ENCODE measurements at regions not wholly inside any gene's neighbourhood (a gene's known extent, or its start where the extent isn't known, plus 50 kb on each side); places are given as distances from the start of the nearest gene placed in this dataset.
"Not testable (repeated sequence)": the region's sequence is repeated elsewhere in the genome, so short reads cannot be mapped to it uniquely, and the experiment has no call there.

GRCh38 chr5:66425842-66426241 lies 170.4 kb upstream of the MAST4 start:
- DNase-seq = no peak

DNA sequence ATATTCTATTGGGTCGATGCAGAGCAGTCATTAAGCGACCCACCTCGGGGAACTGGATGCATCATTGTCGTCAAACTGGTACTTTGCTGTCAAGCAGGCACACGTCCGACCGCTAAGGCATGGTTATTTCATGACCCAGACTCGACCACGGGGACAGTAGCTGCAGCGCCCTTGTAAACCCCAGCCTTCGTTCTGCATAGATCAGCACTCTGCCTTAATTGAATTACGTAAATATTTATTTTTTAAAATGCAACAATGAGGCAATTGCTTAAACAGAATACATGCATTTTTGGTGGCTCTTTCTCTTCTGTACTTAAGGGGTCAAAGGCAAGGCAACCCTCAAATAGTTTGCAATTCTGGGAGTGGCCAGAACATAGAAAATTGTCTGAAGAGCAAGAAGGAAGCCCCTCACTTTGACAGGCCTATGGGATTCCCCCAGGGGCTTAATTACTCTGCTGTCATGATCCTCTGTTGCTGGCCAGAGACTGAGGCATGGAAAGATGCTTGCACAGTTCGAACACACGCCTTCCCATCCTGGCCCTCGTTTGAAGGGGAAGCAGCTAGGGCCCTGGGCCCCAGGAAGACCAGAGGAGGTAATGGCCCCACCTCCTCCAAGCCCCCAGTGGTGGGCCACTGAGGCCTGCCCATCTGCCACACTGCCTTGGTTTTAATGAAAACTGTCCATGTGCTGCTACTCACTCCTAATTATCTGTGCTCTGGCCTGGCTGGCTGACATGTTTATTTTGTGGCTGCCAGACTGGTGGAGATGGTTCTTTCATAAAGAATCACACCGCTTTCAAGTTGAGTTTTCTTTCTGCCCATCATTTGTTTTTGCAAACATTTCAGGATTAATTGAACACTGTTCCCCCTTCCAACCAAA lies 169.7 kb upstream of the MAST4 start:
- DNase-seq = no peak

GRCh38 chr5:66427139-66427442 lies 169.1 kb upstream of the MAST4 start:
- no peak for DNase-seq

DNA sequence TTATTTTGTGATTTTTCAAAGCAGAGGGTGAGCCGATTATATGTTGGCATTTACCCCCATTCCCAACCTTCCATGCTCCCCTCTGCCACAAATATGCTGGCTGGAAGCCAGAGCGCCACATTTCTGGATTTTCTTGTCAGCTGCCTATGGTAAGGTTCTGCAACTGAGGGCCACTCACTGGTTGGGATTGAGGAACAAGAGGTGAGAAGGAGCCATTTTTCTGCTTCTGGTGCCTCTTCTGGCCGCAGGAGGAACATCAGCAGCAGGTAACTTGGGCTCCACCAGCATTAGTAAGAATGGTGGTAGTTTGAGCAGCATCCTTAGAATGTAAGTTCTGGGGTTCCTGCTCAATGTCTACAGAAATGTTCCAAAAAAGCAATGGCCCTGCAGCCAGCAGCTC lies 159.5 kb upstream of the MAST4 start:
- peak; percentile 2 for DNase-seq

GRCh38 chr5:66438087-66438486 lies 158.1 kb upstream of the MAST4 start:
- DNase-seq = no peak

- DNase-seq = peak; percentile 0
Measured at GRCh38 chr5:66438696-66439095, 157.5 kb upstream of the MAST4 start.

- DNase-seq = no peak
Measured at GRCh38 chr5:66440202-66440680, 156.0 kb upstream of the MAST4 start.

DNA sequence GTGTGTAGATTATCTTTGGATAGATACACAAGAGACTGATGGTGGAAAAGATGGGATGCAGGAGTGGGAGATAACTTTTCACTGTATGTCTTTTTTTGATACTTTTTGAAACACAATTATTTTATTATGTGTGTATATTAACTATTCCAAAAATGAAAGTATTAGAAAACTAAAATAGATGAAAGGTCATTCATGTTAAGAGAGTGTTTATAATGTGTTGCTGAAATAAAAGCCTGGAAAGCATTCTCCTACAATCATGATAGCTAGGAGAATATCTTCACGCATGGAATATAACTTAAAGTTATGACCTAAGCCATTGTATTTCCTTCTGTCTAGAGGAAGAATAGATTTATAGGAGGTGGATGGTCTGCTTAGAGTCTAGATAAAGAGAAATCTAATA lies 154.8 kb upstream of the MAST4 start:
- DNase-seq = no peak

GRCh38 chr5:66442951-66443445 lies 153.2 kb upstream of the MAST4 start:
- no peak for DNase-seq

DNA sequence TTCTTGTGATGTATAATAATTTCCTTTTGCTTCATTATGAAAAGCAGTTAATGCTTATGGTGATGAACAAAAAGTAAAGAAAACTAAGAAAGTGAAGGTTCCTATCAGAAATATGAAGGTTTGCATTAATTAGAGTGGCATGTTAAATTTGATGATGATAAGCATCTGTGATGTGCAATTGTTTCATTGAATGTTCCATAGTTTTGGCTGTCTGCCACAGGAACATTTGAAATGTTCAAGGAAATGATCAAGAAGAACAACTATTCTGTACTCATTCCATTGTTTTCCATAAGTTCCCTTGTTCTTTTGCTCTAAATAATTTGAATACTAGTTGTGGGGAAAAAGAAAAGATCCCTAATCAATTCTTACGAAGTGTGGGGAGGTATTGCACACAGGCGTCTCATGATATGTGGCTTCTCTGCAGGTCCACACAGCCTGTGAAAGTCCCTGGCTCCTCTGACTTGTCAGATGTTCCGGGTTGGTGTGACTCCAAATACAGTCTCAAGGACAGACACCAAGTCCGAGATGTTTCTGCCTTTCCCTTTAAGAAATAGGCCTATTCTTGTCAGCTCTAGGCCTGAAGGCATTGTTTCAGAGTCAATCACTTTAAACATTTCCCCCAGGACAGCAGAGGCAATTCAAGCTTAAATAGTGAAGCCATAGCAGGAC lies 152.6 kb upstream of the MAST4 start:
- DNase-seq = no peak

DNA sequence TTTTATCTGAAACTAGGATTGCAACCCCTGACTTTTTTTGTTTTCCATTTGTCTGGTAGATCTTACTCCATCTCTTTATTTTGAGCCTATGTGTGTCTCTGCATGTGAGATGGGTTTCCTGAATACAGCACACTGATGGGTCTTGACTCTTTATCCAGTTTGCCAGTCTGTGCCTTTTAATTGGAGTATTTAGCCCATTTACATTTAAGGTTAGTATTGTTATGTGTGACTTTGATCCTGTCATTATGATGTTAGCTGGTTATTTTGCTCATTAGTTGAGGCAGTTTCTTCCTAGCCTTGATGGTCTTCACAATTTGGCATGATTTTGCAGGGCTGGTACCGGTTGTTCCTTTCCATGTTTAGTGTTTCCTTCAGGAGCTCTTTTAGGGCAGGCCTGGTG lies 148.1 kb upstream of the MAST4 start:
- DNase-seq = not testable (repeated sequence)

DNA sequence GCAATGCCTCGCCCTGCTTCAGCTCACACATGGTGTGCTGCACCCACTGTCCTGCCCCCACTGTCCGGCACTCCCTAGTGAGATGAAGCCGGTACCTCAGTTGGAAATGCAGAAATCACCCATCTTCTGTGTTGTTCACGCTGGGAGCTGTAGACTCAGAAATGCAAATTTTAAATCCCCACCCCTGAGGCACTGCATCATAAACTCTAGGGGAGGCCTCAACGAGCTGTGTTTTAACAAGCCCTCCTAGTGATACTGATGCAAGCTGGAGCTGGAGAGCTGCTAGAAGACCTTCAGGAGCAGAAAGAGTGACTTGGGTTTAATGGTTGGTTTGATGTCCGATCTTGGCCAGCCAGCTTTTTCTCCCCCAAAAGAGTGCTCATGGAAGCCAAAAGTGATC lies 146.0 kb upstream of the MAST4 start:
- no peak for DNase-seq

DNA sequence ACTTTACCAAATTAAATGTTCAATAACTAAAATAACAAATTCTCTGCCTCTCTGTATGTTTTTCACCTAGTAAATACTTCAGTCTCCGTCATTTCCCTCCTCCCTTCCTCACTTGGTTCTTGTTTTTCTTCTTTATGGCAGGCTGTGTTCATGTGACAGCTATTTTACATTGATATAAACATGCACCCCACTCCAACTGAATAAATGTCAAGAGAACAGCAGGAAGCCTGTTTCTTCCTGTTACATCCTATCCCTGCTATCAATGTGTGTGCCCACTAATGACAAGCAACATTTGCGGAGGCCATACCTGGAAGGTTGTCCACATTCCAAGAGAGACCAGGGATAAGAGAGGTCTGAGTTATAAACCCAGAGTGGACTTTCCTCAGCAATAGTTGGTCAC lies 145.2 kb upstream of the MAST4 start:
- DNase-seq = no peak

DNA sequence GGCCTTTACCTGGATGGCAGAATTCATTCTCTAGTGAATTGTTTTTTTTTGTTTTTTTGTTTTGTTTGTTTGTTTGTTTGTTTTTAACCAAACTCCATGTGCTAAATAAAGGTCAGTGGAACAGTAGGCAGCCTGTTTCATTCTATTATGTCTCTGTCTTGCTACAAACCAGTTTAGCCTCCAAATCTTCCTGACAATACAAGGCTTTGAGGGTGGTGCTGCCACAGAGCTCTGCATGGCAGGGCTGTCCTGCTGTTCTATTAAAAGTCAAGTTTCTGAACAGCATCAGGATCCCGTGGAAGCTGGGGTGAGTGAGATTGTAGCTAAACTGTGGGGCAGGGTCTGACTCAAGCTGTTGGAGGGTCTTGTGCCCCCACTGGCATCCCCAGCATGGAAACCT lies 144.1 kb upstream of the MAST4 start:
- no peak for DNase-seq

DNA sequence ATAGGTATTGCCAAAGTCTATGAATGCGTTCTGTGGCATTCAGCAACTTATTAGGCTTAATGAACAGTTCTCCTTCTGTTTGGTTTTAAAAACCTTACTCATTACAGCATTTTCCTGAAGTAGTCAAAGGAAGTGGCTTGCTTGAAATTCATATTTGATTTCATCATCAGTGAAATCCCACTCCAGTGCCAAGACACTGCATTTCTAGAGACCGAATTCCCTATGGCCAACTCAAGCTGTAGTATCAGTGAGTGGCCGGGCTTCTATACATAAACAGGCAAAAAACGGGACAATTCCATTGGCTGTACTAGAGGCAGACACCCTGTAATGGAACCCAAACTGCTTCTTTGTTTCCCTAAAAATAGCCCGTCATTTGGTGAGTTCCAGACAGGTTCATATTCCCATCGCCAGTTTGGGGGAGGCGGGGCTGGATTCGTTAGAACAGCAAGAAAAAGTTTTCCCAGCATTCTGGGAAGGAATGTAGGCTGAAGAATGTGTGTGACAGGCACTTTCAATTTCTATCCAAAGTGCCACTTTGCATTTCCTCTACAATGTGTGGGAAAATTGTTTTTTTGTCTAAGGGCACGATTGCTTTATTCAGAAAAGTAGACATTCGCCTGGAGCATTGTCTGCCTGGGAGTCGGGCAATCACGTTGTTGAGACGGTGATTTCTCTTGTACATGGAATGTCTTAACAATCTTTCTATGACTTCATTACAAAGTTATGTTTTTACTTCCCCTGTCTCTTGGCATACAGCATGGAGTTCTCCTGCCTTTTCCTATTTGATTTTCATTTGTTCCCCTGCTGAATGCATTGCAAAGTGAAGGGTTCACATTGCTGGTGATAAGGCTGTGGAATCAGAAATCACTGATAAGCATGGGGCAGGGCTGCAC lies 141.8 kb upstream of the MAST4 start:
- DNase-seq = no peak

DNA sequence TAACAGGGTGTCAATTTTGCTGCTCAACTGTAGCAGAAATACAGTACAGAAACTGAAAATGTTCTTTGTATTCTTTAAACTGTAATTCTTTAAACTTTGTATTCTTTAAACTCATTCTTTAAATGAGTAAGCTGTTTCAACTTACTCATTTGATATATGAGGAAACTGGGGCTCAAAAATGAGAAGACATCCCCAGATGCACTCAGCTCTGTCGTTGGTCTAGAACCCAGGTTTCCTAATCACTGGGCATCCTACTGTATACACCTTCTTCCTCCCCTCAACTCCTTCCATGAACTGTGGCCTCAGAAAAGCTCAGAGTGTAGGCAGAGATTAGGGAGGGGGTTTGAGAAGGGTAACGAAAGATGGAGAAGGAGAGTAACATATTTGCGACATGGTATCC lies 136.5 kb upstream of the MAST4 start:
- DNase-seq = no peak

GRCh38 chr5:66467564-66467963 lies 128.6 kb upstream of the MAST4 start:
- DNase-seq = no peak

GRCh38 chr5:66469684-66470083 lies 126.5 kb upstream of the MAST4 start:
- DNase-seq = no peak

DNA sequence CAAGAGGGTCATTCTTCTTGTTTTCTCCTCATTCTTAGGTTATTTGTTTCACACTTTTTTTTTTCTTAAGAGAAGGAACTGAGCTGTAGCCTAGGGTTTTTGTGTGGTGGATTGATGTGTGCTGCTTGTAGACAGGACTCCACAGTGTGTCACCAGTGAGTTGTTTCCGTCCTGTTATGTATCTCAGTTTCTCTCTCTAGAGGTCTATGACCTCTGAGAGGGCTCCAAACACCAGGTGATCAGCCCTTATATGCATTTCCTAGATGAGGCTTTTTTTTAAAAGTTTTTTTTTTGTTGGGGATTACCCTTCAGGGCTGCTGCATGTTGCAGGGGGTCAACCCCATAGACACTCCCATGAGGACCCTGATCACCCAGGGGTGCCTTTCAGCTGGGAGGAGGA lies 124.2 kb upstream of the MAST4 start:
- no peak for DNase-seq

DNA sequence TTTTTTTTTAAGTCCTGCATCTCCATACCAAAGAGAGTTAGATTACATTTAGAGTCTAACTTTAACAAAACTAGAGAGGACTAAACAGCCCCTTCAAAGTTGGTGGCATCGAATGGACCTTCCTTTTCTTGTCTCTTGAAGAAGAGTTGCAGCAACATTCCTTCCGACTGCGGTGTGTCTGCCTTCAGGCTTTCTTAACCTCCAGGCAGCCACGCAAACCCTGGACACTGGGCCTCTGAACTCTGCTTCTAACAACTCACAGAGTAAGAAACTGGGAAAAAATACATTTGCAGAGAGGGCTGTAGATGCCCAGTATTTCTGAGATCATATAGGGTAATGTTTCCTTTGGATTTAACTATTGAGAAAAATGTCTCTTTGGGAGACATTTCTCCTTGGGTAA lies 120.5 kb upstream of the MAST4 start:
- DNase-seq = no peak

DNA sequence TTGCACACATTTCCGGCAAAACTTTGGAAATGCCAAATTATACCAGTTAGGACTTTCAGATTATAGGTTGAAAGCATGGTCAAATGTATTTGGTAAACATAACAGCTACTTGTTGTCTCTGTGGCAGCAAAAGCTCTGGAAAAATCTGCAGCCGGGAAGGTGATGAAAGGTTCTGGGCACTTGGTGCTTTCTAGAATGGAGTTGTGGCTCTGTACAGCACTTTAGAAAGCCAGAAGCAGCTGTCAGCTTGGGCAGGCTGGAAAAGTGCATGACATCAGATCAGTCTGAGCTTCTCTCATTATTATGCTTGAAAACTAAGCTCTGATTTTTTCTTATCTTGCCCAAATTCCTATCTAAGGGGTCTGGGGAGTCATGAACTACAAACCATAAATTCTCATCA lies 118.6 kb upstream of the MAST4 start:
- no peak for DNase-seq

DNA sequence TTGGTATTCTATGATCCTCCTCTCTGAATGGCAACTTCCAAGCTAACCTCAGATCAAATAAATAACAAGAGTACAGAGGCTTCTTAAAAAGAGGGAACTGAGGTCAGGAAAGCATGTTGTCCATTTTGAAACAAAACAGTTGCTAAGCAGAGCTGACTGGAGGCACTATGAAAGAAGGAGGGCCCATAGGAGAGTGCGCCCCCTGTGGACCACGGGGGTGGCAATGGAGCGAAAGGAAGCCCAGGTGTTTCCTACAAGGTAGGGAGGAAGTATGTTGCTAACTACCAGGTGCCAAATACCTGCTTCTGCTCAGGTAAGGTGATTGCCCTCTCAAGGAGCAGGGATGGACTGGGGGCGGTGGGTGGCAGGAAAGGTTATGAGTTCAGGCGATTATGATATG lies 101.8 kb upstream of the MAST4 start:
- no peak for DNase-seq

GRCh38 chr5:66498791-66499207 lies 97.4 kb upstream of the MAST4 start:
- peak; percentile 56 for DNase-seq
